GM23338 (cell line): ENCODE measurements at regions not wholly inside any gene's neighbourhood (a gene's known extent, or its start where the extent isn't known, plus 50 kb on each side); places are given as distances from the start of the nearest gene placed in this dataset.

Experiments used
- ATAC-seq: fragments of 200-7000 bp; cut with Tn5 transposase; 3 replicates; pipeline ENCODE4 v1.9.1; 2020
- DNase-seq: peaks from one replicate; pipeline ENCODE4 v3.0.0-alpha.2; 2015; ENCODE audit warnings: low spot score
- H2AFZ ChIP-seq: fragments of 200-600 bp; sonication (generic); 2 replicates; pipeline ENCODE4 v1.8.0; 2016; ENCODE audit warnings: antibody characterized with exemption, mild to moderate bottlenecking, moderate library complexity
- H3F3A ChIP-seq: fragments of 200-600 bp; sonication (generic); replicated peaks from 2 replicates; pipeline ENCODE4 v1.8.0; 2017; ENCODE audit warnings: antibody characterized with exemption, mixed run types, low read depth
- H3K27ac ChIP-seq: fragments of 200-600 bp; sonication (generic); 2 replicates; pipeline ENCODE4 v1.6.1; 2016; ENCODE audit warnings: low read depth
- H3K27me3 ChIP-seq: fragments of 200-600 bp; sonication (generic); 2 replicates; pipeline ENCODE4 v1.8.0; 2016; ENCODE audit warnings: mild to moderate bottlenecking, mixed run types, moderate library complexity; ENCODE audit not compliant: insufficient read depth
- H3K36me3 ChIP-seq: fragments of 200-600 bp; sonication (generic); 2 replicates; pipeline ENCODE4 v1.8.0; 2016; ENCODE audit warnings: mild to moderate bottlenecking; ENCODE audit not compliant: insufficient read depth
- H3K4me1 ChIP-seq: fragments of 200-600 bp; sonication (generic); 2 replicates; pipeline ENCODE4 v1.8.0; 2016; ENCODE audit warnings: mild to moderate bottlenecking, moderate library complexity; ENCODE audit not compliant: insufficient read depth
- H3K4me2 ChIP-seq: fragments of 200-600 bp; sonication (generic); 2 replicates; pipeline ENCODE4 v1.7.1; 2017; ENCODE audit warnings: mixed run types
- H3K4me3 ChIP-seq: fragments of 200-600 bp; sonication (generic); 2 replicates; pipeline ENCODE4 v1.6.1; 2016; ENCODE audit warnings: mixed run types
- H3K79me2 ChIP-seq: fragments of 200-600 bp; sonication (generic); replicated peaks from 2 replicates; pipeline ENCODE4 v1.8.0; 2017; ENCODE audit warnings: mild to moderate bottlenecking; ENCODE audit not compliant: insufficient read depth
- H3K9me2 ChIP-seq: fragments of 200-600 bp; sonication (generic); 2 replicates; pipeline ENCODE4 v1.8.0; 2017; ENCODE audit not compliant: insufficient read depth
- H4K20me1 ChIP-seq: fragments of 200-600 bp; sonication (generic); replicated peaks from 2 replicates; pipeline ENCODE4 v1.8.0; 2017; ENCODE audit warnings: mild to moderate bottlenecking; ENCODE audit not compliant: insufficient read depth
- H3K27ac Mint-ChIP-seq: 2 replicates; pipeline ENCODE4 v1.8.0; 2020; ENCODE audit warnings: inconsistent platforms, mild to moderate bottlenecking, moderate library complexity, mixed read lengths
- H3K27me3 Mint-ChIP-seq: 3 replicates; pipeline ENCODE4 v1.8.0; 2022; ENCODE audit warnings: low read depth, mild to moderate bottlenecking, moderate library complexity, mixed read lengths, inconsistent platforms; ENCODE audit not compliant: insufficient read depth, poor library complexity
- H3K36me3 Mint-ChIP-seq: 3 replicates; pipeline ENCODE4 v1.8.0; 2021; ENCODE audit warnings: low read depth, mild to moderate bottlenecking, inconsistent platforms, moderate library complexity, mixed read lengths
- H3K4me1 Mint-ChIP-seq: 3 replicates; pipeline ENCODE4 v1.8.0; 2020; ENCODE audit warnings: mild to moderate bottlenecking, inconsistent platforms, mixed read lengths
- H3K4me3 Mint-ChIP-seq: 3 replicates; pipeline ENCODE4 v1.8.0; 2021; ENCODE audit warnings: moderate library complexity, mild to moderate bottlenecking, inconsistent platforms, mixed read lengths
- H3K9me3 Mint-ChIP-seq: 3 replicates; pipeline ENCODE4 v1.8.0; 2020; ENCODE audit warnings: moderate library complexity, mild to moderate bottlenecking, inconsistent platforms, mixed read lengths
- CTCF ChIP-seq, 2 experiments: fragments of 200-600 bp in 1 of 2; sonication (generic) in 1 of 2; conservative IDR thresholded peaks; 2 replicates each; pipeline versions ENCODE4 v1.5.1 to v1.6.1; 2016 to 2017; ENCODE audit warnings: antibody characterized with exemption in 2 of 2, low read depth in 2 of 2, mild to moderate bottlenecking in 2 of 2, moderate library complexity in 1 of 2
- EZH2phosphoT487 ChIP-seq: fragments of 200-600 bp; sonication (generic); IDR thresholded peaks from one replicate; pipeline ENCODE4 v1.8.1; 2018; ENCODE audit warnings: antibody characterized with exemption; ENCODE audit not compliant: unreplicated experiment
- NANOG ChIP-seq: IDR thresholded peaks from 2 replicates; pipeline ENCODE4 v1.6.1; 2016; ENCODE audit warnings: antibody characterized with exemption, borderline replicate concordance
- ZNF114 ChIP-seq: fragments of 250-450 bp; sonication (Bioruptor Pico); IDR thresholded peaks from 2 replicates; pipeline ENCODE4 v1.5.0; 2020; ENCODE audit warnings: mild to moderate bottlenecking, moderate library complexity
- ZNF462 ChIP-seq: fragments of 250-450 bp; sonication (Bioruptor Pico); IDR thresholded peaks from 2 replicates; pipeline ENCODE4 v1.5.0; 2020; ENCODE audit warnings: mild to moderate bottlenecking, moderate library complexity

- no peak for TF ChIP-seq ZNF462
- TF ChIP-seq EZH2phosphoT487, result no peak
- TF ChIP-seq NANOG, result no peak
- TF ChIP-seq ZNF114 (CRISPR knock-in tag), result no peak
Measured at GRCh38 chr9:18228101-18228500, 245.9 kb upstream of the ADAMTSL1 start (continued).

- no peaks in the 10 kb centered on the region for H3K27me3 Mint-ChIP-seq
- H3K4me3 ChIP-seq, result no peak overlapping the region
- H3K27me3 ChIP-seq, result no peaks in the 10 kb centered on the region
- H4K20me1 ChIP-seq, result no peaks in the 10 kb centered on the region
- TF ChIP-seq EZH2phosphoT487, result no peak
- TF ChIP-seq CTCF (conservative IDR thresholded peaks at IDR 0.05; ENCODE audit: low read depth in 2 of 2), result peak; percentile 29 to 34; a peak in 2 of 4 replicates
- H3K4me1 ChIP-seq, result no peaks in the 10 kb centered on the region
- no peaks in the 10 kb centered on the region; the same call in 2 of the 3 replicates for H3K9me3 Mint-ChIP-seq
- no peaks in the 10 kb centered on the region; the same call in 1 of the 2 replicates for H3K9me2 ChIP-seq
- no peaks in the 10 kb centered on the region for H3K36me3 ChIP-seq
- no peaks in the 10 kb centered on the region for H3K4me1 Mint-ChIP-seq
- no peaks in the 10 kb centered on the region for H3K79me2 ChIP-seq
- H3K27ac Mint-ChIP-seq, result no peak overlapping the region
- no peak overlapping the region for H2AFZ ChIP-seq
- no peak overlapping the region for H3K27ac ChIP-seq
- ATAC-seq (no peak), DNase-seq (peak; percentile 21)
- H3K4me3 Mint-ChIP-seq, result no peak overlapping the region
- H3K4me2 ChIP-seq, result no peak overlapping the region
- H3F3A ChIP-seq, result no peaks in the 10 kb centered on the region
- no peaks in the 10 kb centered on the region for H3K36me3 Mint-ChIP-seq
Measured at GRCh38 chr9:18229992-18230676, 243.8 kb upstream of the ADAMTSL1 start.
